ENCODE measurements at regions not wholly inside any gene's neighbourhood (a gene's known extent, or its start where the extent isn't known, plus 50 kb on each side); places are given as distances from the start of the nearest gene placed in this dataset.

- H4K20me1 ChIP-seq (ENCODE audit: control insufficient read depth, insufficient read depth), result no peaks in the 10 kb centered on the region
- RAD21 ChIA-PET (ENCODE audit: unreplicated experiment), result no interaction called here
- in situ Hi-C loops (cut with MboI), result no loop called here
- ATAC-seq (no peak), FAIRE-seq (no peak), DNase-seq (ENCODE audit: low read depth, low spot score) (no peak)
- no peak overlapping the region for H3K27ac ChIP-seq (ENCODE audit: control insufficient read depth, insufficient read depth)
- no peaks in the 10 kb centered on the region; a peak in 2 of 4 replicates for H3K27me3 ChIP-seq (replicated peaks in 1 of 2; ENCODE audit: control insufficient read depth in 2 of 2, insufficient read depth in 2 of 2, low read length in 1 of 2)
- no peaks in the 10 kb centered on the region for H3K79me2 ChIP-seq (ENCODE audit: control insufficient read depth, insufficient read depth, low read length)
- H3K4me1 ChIP-seq (ENCODE audit: control insufficient read depth, insufficient read depth, low read length), result no peaks in the 10 kb centered on the region
- no peak for TF ChIP-seq ZNF217 (IDR thresholded peaks at IDR 0.05)
- TF ChIP-seq POU2F2 (IDR thresholded peaks at IDR 0.05; ENCODE audit: borderline replicate concordance, low read depth, low read length), result no peak
- H3K4me2 ChIP-seq (ENCODE audit: control insufficient read depth, insufficient read depth), result no peak overlapping the region
- H3K36me3 ChIP-seq (ENCODE audit: control insufficient read depth in 2 of 2, insufficient read depth in 2 of 2, low read length in 1 of 2), result no peaks in the 10 kb centered on the region
- POLR2A ChIA-PET, result no interaction called here
- WGBS (ENCODE audit: insufficient coverage, insufficient replicate concordance, low lambda C conversion rate, missing lambda C conversion rate), result 24% methylated on average over 8 of the region's 8 CpGs
- no peak overlapping the region for H3K9ac ChIP-seq (ENCODE audit: control insufficient read depth, insufficient read depth, low read length)
- SMC1A ChIA-PET (ENCODE audit: uncharacterized antibody, unreplicated experiment), result no interaction called here
- intact Hi-C loops (cut with micrococcal nuclease; ENCODE audit: unreplicated experiment), result no loop called here
- no peak overlapping the region for H2AFZ ChIP-seq (ENCODE audit: control insufficient read depth, low read depth, low read length)
- CTCF ChIA-PET, result interaction anchor here (0.8 kb wide), 1 partner anchor 19 kb away, joined by 3 read pairs; no protein-coding TSS in a partner anchor
- no TSS peak for BruUV-seq (replicated peaks)
- no peak overlapping the region for H3K4me3 ChIP-seq
- H3K9me3 ChIP-seq (replicated peaks; ENCODE audit: control insufficient read depth, insufficient read depth, low read length), result no peaks in the 10 kb centered on the region
These were observed 169.0 kb downstream of the IRF8 start for GRCh38 chr16:86067936-86068335.

GRCh38 chr16:86068722-86069121 lies 169.8 kb downstream of the IRF8 start:
- no peak overlapping the region for H2AFZ ChIP-seq (ENCODE audit: control insufficient read depth, low read depth, low read length)
- ATAC-seq (no peak), DNase-seq (ENCODE audit: low read depth, low spot score) (no peak), FAIRE-seq (no peak)
- BruUV-seq (replicated peaks), result no TSS peak
- CTCF ChIA-PET, result no interaction called here
- no peak overlapping the region for H3K9ac ChIP-seq (ENCODE audit: control insufficient read depth, insufficient read depth, low read length)
- intact Hi-C loops (cut with micrococcal nuclease; ENCODE audit: unreplicated experiment) (no loop called here), in situ Hi-C loops (cut with MboI) (no loop called here)
- no peak overlapping the region for H3K4me3 ChIP-seq
- H3K27ac ChIP-seq (ENCODE audit: control insufficient read depth, insufficient read depth), result no peak overlapping the region
- POLR2A ChIA-PET, result no interaction called here
- no peaks in the 10 kb centered on the region for H4K20me1 ChIP-seq (ENCODE audit: control insufficient read depth, insufficient read depth)
- RAD21 ChIA-PET (ENCODE audit: unreplicated experiment), result no interaction called here
- no peaks in the 10 kb centered on the region; a peak in 2 of 4 replicates for H3K27me3 ChIP-seq (replicated peaks in 1 of 2; ENCODE audit: control insufficient read depth in 2 of 2, insufficient read depth in 2 of 2, low read length in 1 of 2)
- no peaks in the 10 kb centered on the region for H3K9me3 ChIP-seq (replicated peaks; ENCODE audit: control insufficient read depth, insufficient read depth, low read length)
- H3K4me1 ChIP-seq (ENCODE audit: control insufficient read depth, insufficient read depth, low read length), result no peaks in the 10 kb centered on the region
- H3K36me3 ChIP-seq (ENCODE audit: control insufficient read depth in 2 of 2, insufficient read depth in 2 of 2, low read length in 1 of 2), result no peaks in the 10 kb centered on the region
- no peak overlapping the region for H3K4me2 ChIP-seq (ENCODE audit: control insufficient read depth, insufficient read depth)
- SMC1A ChIA-PET (ENCODE audit: uncharacterized antibody, unreplicated experiment), result no interaction called here
- WGBS (ENCODE audit: insufficient coverage, insufficient replicate concordance, low lambda C conversion rate, missing lambda C conversion rate), result 83% methylated on average over 8 of the region's 8 CpGs
- no peaks in the 10 kb centered on the region for H3K79me2 ChIP-seq (ENCODE audit: control insufficient read depth, insufficient read depth, low read length)
- no peak for TF ChIP-seq RELA (IDR thresholded peaks at IDR 0.05; ENCODE audit: borderline replicate concordance, partially characterized antibody)
- no peak for TF ChIP-seq STAT3 (IDR thresholded peaks at IDR 0.05; ENCODE audit: low read depth, low read length)
- no peak for TF ChIP-seq POLR2AphosphoS5 (IDR thresholded peaks at IDR 0.05; ENCODE audit: low read length)
- TF ChIP-seq, protein P1, sequence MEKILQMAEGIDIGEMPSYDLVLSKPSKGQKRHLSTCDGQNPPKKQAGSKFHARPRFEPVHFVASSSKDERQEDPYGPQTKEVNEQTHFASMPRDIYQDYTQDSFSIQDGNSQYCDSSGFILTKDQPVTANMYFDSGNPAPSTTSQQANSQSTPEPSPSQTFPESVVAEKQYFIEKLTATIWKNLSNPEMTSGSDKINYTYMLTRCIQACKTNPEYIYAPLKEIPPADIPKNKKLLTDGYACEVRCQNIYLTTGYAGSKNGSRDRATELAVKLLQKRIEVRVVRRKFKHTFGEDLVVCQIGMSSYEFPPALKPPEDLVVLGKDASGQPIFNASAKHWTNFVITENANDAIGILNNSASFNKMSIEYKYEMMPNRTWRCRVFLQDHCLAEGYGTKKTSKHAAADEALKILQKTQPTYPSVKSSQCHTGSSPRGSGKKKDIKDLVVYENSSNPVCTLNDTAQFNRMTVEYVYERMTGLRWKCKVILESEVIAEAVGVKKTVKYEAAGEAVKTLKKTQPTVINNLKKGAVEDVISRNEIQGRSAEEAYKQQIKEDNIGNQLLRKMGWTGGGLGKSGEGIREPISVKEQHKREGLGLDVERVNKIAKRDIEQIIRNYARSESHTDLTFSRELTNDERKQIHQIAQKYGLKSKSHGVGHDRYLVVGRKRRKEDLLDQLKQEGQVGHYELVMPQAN (conservative IDR thresholded peaks at IDR 0.05), result no peak
- no peak for TF ChIP-seq SUZ12 (IDR thresholded peaks at IDR 0.05; ENCODE audit: unreplicated experiment)
- no peak for TF ChIP-seq ELK1 (IDR thresholded peaks at IDR 0.05; ENCODE audit: low read depth, low read length)
- no peak for TF ChIP-seq EP300 (IDR thresholded peaks at IDR 0.05; ENCODE audit: borderline replicate concordance in 1 of 2, control insufficient read depth in 1 of 2, low read depth in 2 of 2, low read length in 2 of 2)
- no peak for TF ChIP-seq FOXM1 (IDR thresholded peaks at IDR 0.05; ENCODE audit: low read depth, low read length)
- no peak for TF ChIP-seq PAX5 (IDR thresholded peaks at IDR 0.05; ENCODE audit: borderline replicate concordance, low read depth, low read length)
- TF ChIP-seq GABPA (IDR thresholded peaks at IDR 0.05; ENCODE audit: low read depth), result no peak

Measured in GM12878 (cell line).